Upper lobe of right lung (tissue), 1 donor: ENCODE measurements at regions not wholly inside any gene's neighbourhood (a gene's known extent, or its start where the extent isn't known, plus 50 kb on each side); places are given as distances from the start of the nearest gene placed in this dataset.

ENCODE experiments used
- ATAC-seq: fragments of 200-7000 bp; cut with Tn5 transposase; one replicate; pipeline ENCODE4 v1.9.1; 2020; ENCODE audit warnings: mild to moderate bottlenecking, moderate library complexity
- DNase-seq: peaks from one replicate; pipeline ENCODE4 v3.0.0-alpha.2; 2020
- H3K27ac ChIP-seq: fragments of 200-600 bp; one replicate; pipeline ENCODE4 v1.8.0; 2022
- H3K27me3 ChIP-seq: fragments of 200-600 bp; one replicate; pipeline ENCODE4 v1.8.0; 2022; ENCODE audit warnings: mild to moderate bottlenecking
- H3K36me3 ChIP-seq: fragments of 200-600 bp; one replicate; pipeline ENCODE4 v1.8.0; 2022
- H3K4me1 ChIP-seq: fragments of 200-600 bp; one replicate; pipeline ENCODE4 v1.8.0; 2022
- H3K4me3 ChIP-seq: fragments of 200-600 bp; one replicate; pipeline ENCODE4 v1.8.0; 2022; ENCODE audit warnings: mild to moderate bottlenecking
- H3K9me3 ChIP-seq: fragments of 200-600 bp; one replicate; pipeline ENCODE4 v1.8.0; 2022
- CTCF ChIP-seq: fragments of 200-600 bp; IDR thresholded peaks from one replicate; pipeline ENCODE4 v1.8.0; 2022; ENCODE audit warnings: antibody characterized with exemption
- intact Hi-C: fragments of 100-400 bp; cut with DNase I; formaldehyde crosslinking; loops from one replicate; pipeline ENCODE4 v1.11.0; 2022
- donor health status: DM: no; HTN: yes; CAD: no; lungs with severe emphysema.

- intact Hi-C loops, result no loop called here
- no peak for DNase-seq
- no peak overlapping the region for H3K4me3 ChIP-seq
- no peaks in the 10 kb centered on the region for H3K4me1 ChIP-seq
- no peaks in the 10 kb centered on the region for H3K9me3 ChIP-seq
- no peak for ATAC-seq
- no peak overlapping the region for H3K27ac ChIP-seq
- no peaks in the 10 kb centered on the region for H3K36me3 ChIP-seq
- TF ChIP-seq CTCF, result no peak
- H3K27me3 ChIP-seq, result no peaks in the 10 kb centered on the region
Measured at GRCh38 chr3:86239946-86240345, 751.0 kb downstream of the VGLL3 start.

GRCh38 chr3:86234506-86235254, 756.3 kb downstream of the VGLL3 start:
- ATAC-seq (no peak), DNase-seq (no peak)
- TF ChIP-seq CTCF, result no peak
- intact Hi-C loops, result no loop called here
- Histone ChIP-seq H3K9me3 (no peaks in the 10 kb centered on the region), H3K36me3 (no peaks in the 10 kb centered on the region), H3K4me3 (no peak overlapping the region), H3K27ac (no peak overlapping the region), H3K27me3 (no peaks in the 10 kb centered on the region), H3K4me1 (no peaks in the 10 kb centered on the region)

- Histone ChIP-seq H3K4me3 (no peak overlapping the region), H3K4me1 (no peaks in the 10 kb centered on the region), H3K27me3 (no peaks in the 10 kb centered on the region), H3K36me3 (no peaks in the 10 kb centered on the region), H3K9me3 (no peaks in the 10 kb centered on the region), H3K27ac (no peak overlapping the region)
- ATAC-seq (no peak), DNase-seq (no peak)
- intact Hi-C loops, result no loop called here
- TF ChIP-seq CTCF, result no peak
Measured at GRCh38 chr3:86230762-86231161, 760.2 kb downstream of the VGLL3 start.

- intact Hi-C loops, result no loop called here
Measured at GRCh38 chr3:86229775-86230094, 761.2 kb downstream of the VGLL3 start.

GRCh38 chr3:86229086-86229774, 761.7 kb downstream of the VGLL3 start:
- DNase-seq (no peak), ATAC-seq (no peak)
- no peaks in the 10 kb centered on the region for H3K36me3 ChIP-seq
- H3K27me3 ChIP-seq, result no peaks in the 10 kb centered on the region
- H3K27ac ChIP-seq, result no peak overlapping the region
- H3K4me3 ChIP-seq, result no peak overlapping the region
- intact Hi-C loops, result no loop called here
- no peaks in the 10 kb centered on the region for H3K9me3 ChIP-seq
- no peak for TF ChIP-seq CTCF
- no peaks in the 10 kb centered on the region for H3K4me1 ChIP-seq

More at GRCh38 chr3:86229775-86230094, 761.2 kb downstream of the VGLL3 start:
- Histone ChIP-seq H3K27ac (no peak overlapping the region), H3K27me3 (no peaks in the 10 kb centered on the region), H3K9me3 (no peaks in the 10 kb centered on the region), H3K4me3 (no peak overlapping the region), H3K36me3 (no peaks in the 10 kb centered on the region), H3K4me1 (no peaks in the 10 kb centered on the region)
- no peak for ATAC-seq
- no peak for DNase-seq
- TF ChIP-seq CTCF, result no peak
